Ascending aorta (tissue), 2 donors: ENCODE measurements at regions not wholly inside any gene's neighbourhood (a gene's known extent, or its start where the extent isn't known, plus 50 kb on each side); places are given as distances from the start of the nearest gene placed in this dataset.

Source experiments
- DNase-seq, 2 donors: peaks; one replicate each; pipeline ENCODE4 v3.0.0-alpha.2; 2019; ENCODE audit warnings: low spot score in 2 of 2
- H3K27ac ChIP-seq, 2 donors: fragments of 200-600 bp; sonication (generic); one replicate each; pipeline ENCODE4 v1.5.1; 2016 to 2017; ENCODE audit warnings: mild to moderate bottlenecking in 1 of 2
- H3K27me3 ChIP-seq: fragments of 200-600 bp; sonication (generic); one replicate; pipeline ENCODE4 v1.5.1; 2017
- H3K36me3 ChIP-seq, 2 donors: fragments of 200-600 bp; sonication (generic); one replicate each; pipeline ENCODE4 v1.5.1; 2016
- H3K4me1 ChIP-seq, 2 donors: fragments of 200-600 bp; sonication (generic); one replicate each; pipeline ENCODE4 v1.5.1; 2016 to 2017; ENCODE audit warnings: mild to moderate bottlenecking in 1 of 2
- H3K4me3 ChIP-seq, 2 donors: fragments of 200-600 bp; sonication (generic); one replicate each; pipeline ENCODE4 v1.5.1; 2016 to 2017; ENCODE audit warnings: mild to moderate bottlenecking in 1 of 2
- H3K9me3 ChIP-seq, 2 donors: fragments of 200-600 bp; sonication (generic); one replicate each; pipeline ENCODE4 v1.5.1; 2016
- CTCF ChIP-seq, 3 experiments: fragments of 200-600 bp in 2 of 3; fragments of 450-650 bp in 1 of 3; sonication (generic) in 2 of 3; IDR thresholded peaks; one replicate each; pipeline ENCODE4 v1.5.1; 2016 to 2019; ENCODE audit warnings: antibody characterized with exemption in 3 of 3, mild to moderate bottlenecking in 1 of 3, moderate library complexity in 1 of 3
- intact Hi-C: fragments of 100-400 bp; cut with DNase I; formaldehyde crosslinking; loops from one replicate; pipeline ENCODE4 v1.15.1; 2023

GRCh38 chr10:9302140-9302746 is 1247.8 kb downstream of the GATA3 start:
- Histone ChIP-seq H3K9me3 (no peaks in the 10 kb centered on the region), H3K36me3 (no peaks in the 10 kb centered on the region), H3K4me1 (no peaks in the 10 kb centered on the region), H3K27me3 (no peaks in the 10 kb centered on the region), H3K4me3 (no peak overlapping the region), H3K27ac (no peak overlapping the region)
- peak in 1 of 3 experiments; percentile 20 for TF ChIP-seq CTCF (IDR thresholded peaks at IDR 0.05)
- no peak for DNase-seq
- intact Hi-C loops, result loop anchor here (10.0 kb wide), 1 partner anchor 1427 kb away; no protein-coding TSS in a partner anchor

GRCh38 chr10:9305018-9305655 is 1250.6 kb downstream of the GATA3 start:
- no peaks in the 10 kb centered on the region for H3K4me1 ChIP-seq
- no peak for DNase-seq

GRCh38 chr10:9311702-9312499 is 1257.4 kb downstream of the GATA3 start:
- H3K4me3 ChIP-seq, result no peak overlapping the region
- no peaks in the 10 kb centered on the region for H3K4me1 ChIP-seq
- no peaks in the 10 kb centered on the region for H3K36me3 ChIP-seq
- no peak overlapping the region for H3K27ac ChIP-seq
- TF ChIP-seq CTCF (IDR thresholded peaks at IDR 0.05), result no peak
- no peak for DNase-seq
- H3K9me3 ChIP-seq, result no peaks in the 10 kb centered on the region
- no peaks in the 10 kb centered on the region for H3K27me3 ChIP-seq
- intact Hi-C loops, result no loop called here

More at GRCh38 chr10:9305018-9305655, 1250.6 kb downstream of the GATA3 start:
- TF ChIP-seq CTCF (IDR thresholded peaks at IDR 0.05), result peak in 1 of 3 experiments; percentile 17
- Histone ChIP-seq H3K36me3 (no peaks in the 10 kb centered on the region), H3K9me3 (no peaks in the 10 kb centered on the region), H3K4me3 (no peak overlapping the region), H3K27me3 (no peaks in the 10 kb centered on the region), H3K27ac (no peak overlapping the region)
- intact Hi-C loops, result loop anchor here (10.0 kb wide), 1 partner anchor 1430 kb away; no protein-coding TSS in a partner anchor

- intact Hi-C loops, result no loop called here
- Histone ChIP-seq H3K27me3 (no peaks in the 10 kb centered on the region), H3K36me3 (no peaks in the 10 kb centered on the region), H3K4me3 (no peak overlapping the region), H3K4me1 (no peaks in the 10 kb centered on the region), H3K27ac (no peak overlapping the region), H3K9me3 (no peaks in the 10 kb centered on the region)
- DNase-seq, result no peak
- TF ChIP-seq CTCF (IDR thresholded peaks at IDR 0.05), result no peak
Measured at GRCh38 chr10:9315292-9315691, 1260.8 kb downstream of the GATA3 start.

GRCh38 chr10:9331583-9332008 is 1277.1 kb downstream of the GATA3 start:
- peak; percentile 31 to 74 (median 68) for TF ChIP-seq CTCF (IDR thresholded peaks at IDR 0.05)
- DNase-seq, result no peak
- intact Hi-C loops, result no loop called here
- H3K27ac ChIP-seq, result no peak overlapping the region
- H3K27me3 ChIP-seq, result no peaks in the 10 kb centered on the region
- H3K36me3 ChIP-seq, result no peaks in the 10 kb centered on the region
- no peaks in the 10 kb centered on the region for H3K9me3 ChIP-seq
- H3K4me1 ChIP-seq, result no peaks in the 10 kb centered on the region
- H3K4me3 ChIP-seq, result no peak overlapping the region
